GM10248 (cell line): ENCODE measurements at regions not wholly inside any gene's neighbourhood (a gene's known extent, or its start where the extent isn't known, plus 50 kb on each side); places are given as distances from the start of the nearest gene placed in this dataset.

ENCODE experiments used
- CTCF ChIA-PET: fragments of 300-600 bp; sonication (Branson Sonifier 250); formaldehyde crosslinking; extraction: SDS; loops from one replicate; lab custom pipeline; 2021; ENCODE audit warnings: antibody characterized with exemption; lab: Yijun Ruan, JAX
- POLR2A ChIA-PET: fragments of 350-650 bp; sonication (Branson Sonifier 250); formaldehyde crosslinking; extraction: SDS; loops from one replicate; lab custom pipeline; 2020; ENCODE audit warnings: antibody characterized with exemption; lab: Yijun Ruan, JAX
- DNase-seq: peaks from one replicate; pipeline ENCODE4 v3.0.0; 2012; ENCODE audit errors: extremely low spot score
- TF ChIP-seq, protein P1 (sequence below): IDR thresholded peaks from 2 replicates; pipeline ENCODE4 v1.5.1; 2012; ENCODE audit warnings: mild to moderate bottlenecking, low read depth; ENCODE audit errors: extremely low read depth, missing control alignments, control extremely low read depth

DNA sequence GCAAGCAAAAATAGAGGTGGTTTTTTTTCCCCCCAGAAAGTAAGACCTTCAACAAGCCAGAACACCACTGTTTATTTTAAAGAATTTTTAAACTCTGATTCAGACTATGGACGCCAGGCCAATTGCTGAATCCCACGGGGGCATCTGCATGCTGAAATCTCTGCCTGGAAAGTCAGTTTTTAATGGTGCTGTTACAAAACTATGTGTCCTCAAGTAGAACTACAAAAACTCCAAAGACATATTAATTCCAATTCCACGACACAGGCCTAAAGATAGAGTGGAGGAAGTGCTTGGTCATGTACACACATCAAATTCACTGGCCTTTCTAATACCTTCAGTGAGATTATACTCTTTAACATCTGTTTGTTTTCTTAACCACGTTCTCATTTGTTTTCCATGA is 490.5 kb upstream of the NR2F2 start:
- ChIA-PET POLR2A (no interaction called here), CTCF (interaction anchor here (1.5 kb wide), 1 partner anchor 82 kb away, joined by 3 read pairs; no protein-coding TSS in a partner anchor)
- TF ChIP-seq, protein P1, sequence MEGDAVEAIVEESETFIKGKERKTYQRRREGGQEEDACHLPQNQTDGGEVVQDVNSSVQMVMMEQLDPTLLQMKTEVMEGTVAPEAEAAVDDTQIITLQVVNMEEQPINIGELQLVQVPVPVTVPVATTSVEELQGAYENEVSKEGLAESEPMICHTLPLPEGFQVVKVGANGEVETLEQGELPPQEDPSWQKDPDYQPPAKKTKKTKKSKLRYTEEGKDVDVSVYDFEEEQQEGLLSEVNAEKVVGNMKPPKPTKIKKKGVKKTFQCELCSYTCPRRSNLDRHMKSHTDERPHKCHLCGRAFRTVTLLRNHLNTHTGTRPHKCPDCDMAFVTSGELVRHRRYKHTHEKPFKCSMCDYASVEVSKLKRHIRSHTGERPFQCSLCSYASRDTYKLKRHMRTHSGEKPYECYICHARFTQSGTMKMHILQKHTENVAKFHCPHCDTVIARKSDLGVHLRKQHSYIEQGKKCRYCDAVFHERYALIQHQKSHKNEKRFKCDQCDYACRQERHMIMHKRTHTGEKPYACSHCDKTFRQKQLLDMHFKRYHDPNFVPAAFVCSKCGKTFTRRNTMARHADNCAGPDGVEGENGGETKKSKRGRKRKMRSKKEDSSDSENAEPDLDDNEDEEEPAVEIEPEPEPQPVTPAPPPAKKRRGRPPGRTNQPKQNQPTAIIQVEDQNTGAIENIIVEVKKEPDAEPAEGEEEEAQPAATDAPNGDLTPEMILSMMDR = no peak
- no peak for DNase-seq

DNA sequence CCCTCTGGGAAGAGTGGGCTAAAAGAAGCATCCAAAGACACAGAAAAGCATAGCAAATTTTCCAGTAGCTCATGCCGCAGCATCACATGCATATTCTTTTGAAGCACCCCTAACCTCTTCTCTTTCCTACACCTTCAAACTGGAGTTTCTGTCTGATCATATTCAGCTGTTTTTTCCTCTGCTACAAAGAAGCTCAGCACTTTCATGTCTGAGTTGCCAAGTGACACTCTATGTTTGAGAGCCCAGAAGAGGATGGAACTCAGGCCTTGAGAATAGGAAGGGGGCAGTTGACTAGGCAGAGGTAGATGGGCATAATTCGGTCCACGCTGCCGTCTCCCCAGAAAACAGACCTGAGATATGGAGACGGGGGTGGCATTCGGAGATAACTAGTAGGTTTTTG is 489.6 kb upstream of the NR2F2 start:
- ChIA-PET CTCF (no interaction called here), POLR2A (no interaction called here)
- no peak for DNase-seq
- TF ChIP-seq, protein P1 = no peak

DNA sequence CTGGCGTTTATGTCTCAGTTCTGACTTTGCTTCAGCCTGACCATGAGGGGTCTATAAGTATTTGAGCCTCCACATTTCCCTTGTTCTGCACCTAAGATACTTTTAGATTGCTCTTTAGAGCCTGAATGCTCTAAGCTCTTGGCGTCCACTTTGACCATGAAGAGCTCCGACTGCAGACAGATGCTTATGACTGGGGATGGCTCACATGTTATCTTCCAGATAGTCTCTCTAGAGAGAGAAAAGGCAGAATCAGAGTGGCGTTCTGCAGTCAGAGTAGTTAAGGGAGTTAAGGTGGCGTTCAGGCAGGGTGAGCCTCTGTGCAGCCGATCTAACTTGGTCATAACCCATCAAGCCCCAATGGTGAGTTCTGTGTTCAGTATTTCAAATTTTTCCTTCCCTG is 487.9 kb upstream of the NR2F2 start:
- POLR2A ChIA-PET = no interaction called here
- TF ChIP-seq, protein P1 = no peak
- DNase-seq = no peak
- CTCF ChIA-PET = interaction anchor here (0.7 kb wide), 1 partner anchor 11 kb away, joined by 3 read pairs; no protein-coding TSS in a partner anchor

DNA sequence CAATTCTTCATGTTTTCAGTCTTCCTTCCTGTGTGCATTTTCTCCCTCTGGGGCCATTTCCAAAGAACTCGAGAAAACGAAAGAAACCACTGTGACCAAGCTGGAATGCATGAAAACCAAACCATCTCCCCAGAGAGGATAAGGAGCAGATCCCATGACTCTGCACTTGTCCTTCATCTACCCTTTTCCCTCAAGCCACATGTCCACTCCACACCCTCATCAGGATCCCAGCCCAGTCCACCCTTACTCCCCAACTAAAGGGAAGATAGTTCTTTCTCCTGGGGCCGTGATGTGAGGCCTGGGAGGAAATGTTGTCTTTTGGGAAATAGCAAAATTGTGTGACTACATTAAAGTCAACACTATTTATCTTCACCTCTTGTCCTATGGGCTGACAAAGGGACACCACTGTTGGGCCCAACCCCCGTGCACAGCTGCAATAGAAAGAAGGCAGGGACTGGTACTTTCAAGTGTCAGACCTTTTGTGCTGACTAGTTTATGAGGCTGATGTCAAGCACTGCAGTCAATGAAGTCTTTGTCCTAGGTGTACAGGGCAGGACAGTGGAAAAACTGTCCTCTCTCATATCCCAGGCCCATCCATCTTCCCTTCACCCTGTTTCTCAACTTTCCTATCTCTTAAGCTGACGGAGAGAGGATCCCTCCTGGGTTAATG is 487.1 kb upstream of the NR2F2 start:
- TF ChIP-seq, protein P1 = no peak
- POLR2A ChIA-PET = no interaction called here
- no peak for DNase-seq
- CTCF ChIA-PET = interaction anchor here (0.7 kb wide), 1 partner anchor 11 kb away, joined by 3 read pairs; no protein-coding TSS in a partner anchor

DNA sequence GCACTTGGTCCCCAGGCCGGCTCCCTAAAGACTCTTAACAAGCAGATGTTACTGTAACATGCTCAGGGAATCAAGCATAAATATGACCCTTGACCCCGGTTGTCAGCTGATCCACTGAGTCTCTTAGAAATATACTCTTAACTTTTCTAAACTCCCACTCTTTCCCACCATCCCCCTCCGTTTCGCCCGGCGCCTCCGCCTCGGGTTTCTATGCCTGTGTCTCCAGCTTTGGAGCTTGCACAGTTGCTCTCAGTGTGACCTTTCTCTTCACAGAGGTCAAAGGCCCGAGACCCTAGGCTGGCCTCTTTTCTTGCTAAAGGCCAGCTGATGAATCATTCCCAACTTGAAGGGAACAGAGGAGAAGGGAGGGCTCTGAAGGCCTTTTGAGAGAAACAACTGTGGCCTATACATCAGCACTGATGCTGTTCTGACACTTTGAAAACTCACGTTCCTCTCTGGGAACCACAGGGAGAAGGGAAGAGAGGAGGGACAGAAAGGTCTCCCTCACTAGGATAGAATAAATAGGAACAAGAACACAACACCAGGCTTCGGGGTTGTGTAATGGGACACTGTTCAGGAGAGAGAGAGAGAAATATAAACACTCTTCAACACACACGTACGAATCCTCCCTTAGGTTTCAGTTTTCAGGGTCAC is 484.5 kb upstream of the NR2F2 start:
- POLR2A ChIA-PET = no interaction called here

DNA sequence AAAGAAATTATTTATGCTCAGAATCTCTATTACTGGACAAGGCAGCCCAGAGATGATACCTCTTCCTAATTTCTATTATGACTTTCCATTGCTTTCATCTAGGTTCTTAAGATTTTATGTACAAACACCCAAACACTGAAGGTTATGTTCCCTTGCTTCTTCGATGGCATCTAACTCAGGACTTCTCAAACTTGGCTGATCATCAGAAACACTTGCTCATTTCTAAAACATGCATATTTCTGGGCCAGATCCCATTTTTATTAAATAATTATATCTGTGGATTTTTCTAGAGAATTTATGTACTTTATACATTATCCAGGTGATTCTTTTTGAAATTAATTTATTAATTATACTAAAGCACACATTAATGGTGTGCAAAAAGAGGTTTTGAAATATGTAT is 482.4 kb upstream of the NR2F2 start:
- TF ChIP-seq, protein P1 = no peak
- no peak for DNase-seq
- ChIA-PET CTCF (no interaction called here), POLR2A (no interaction called here)

More for the DNA sequence above, 484.5 kb upstream of the NR2F2 start:
- DNase-seq = no peak
- CTCF ChIA-PET = no interaction called here
- TF ChIP-seq, protein P1 = no peak
